ENCODE measurements at regions not wholly inside any gene's neighbourhood (a gene's known extent, or its start where the extent isn't known, plus 50 kb on each side); places are given as distances from the start of the nearest gene placed in this dataset.
"Not testable (repeated sequence)": the region's sequence is repeated elsewhere in the genome, so short reads cannot be mapped to it uniquely, and the experiment has no call there.

DNA sequence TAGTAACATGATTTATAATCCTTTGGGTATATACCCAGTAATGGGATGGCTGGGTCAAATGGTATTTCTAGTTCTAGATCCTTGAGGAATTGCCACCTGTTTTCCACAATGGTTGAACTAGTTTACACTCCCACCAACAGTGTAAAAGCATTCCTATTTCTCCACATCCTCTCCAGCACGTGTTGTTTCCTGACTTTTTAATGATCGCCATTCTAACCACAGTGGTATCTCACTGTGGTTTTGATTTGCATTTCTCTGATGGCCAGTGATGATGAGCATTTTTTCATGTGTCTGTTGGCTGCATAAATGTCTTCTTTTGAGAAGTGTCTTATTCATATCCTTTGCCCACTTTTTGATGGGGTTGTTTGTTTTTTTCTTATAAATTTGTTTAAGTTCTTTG lies 152.6 kb upstream of the PFN2 start:
- not testable (repeated sequence) for DNase-seq (ENCODE audit: extremely low read depth in 1 of 11, low read depth in 9 of 11, low spot score in 4 of 11)

DNA sequence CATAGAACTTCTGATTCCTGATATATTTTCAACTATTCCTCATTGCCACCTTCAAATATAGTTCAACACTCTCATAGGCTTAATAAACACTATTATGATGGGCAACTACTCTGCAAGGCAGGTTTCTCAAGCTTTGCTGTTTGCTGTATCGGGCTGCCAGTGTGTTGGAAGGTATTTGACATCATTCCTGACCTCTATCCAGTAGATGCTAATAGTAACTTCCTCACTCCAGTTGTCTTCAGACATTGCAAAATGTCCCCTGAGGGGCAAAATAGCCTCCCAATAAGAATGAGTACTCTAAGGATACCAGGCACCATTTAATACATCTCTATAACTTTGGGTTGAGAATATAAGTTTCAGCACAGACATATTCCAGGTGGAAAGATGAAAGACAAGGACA lies 147.5 kb upstream of the PFN2 start:
- DNase-seq (ENCODE audit: extremely low read depth in 1 of 11, low read depth in 9 of 11, low spot score in 4 of 11), result no peak

DNA sequence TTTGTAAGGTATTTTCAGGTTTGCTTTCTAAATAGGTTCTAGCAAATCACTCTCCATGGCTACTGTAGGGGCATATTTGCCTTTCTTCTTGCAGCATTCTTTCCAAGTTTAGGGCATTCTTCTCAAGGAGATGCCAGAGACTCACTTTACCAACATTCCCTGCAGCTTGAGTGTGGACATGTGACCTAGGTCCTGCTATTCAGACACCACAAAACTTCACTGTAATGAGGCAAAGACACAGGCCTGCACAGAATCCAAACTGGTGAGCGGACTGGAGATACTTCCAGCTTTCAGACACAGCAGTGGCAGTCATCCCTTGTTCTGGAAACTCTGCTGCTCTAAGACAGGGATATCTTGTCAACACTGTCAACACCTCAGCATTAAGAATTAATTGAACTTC lies 146.4 kb upstream of the PFN2 start:
- DNase-seq (ENCODE audit: extremely low read depth in 1 of 11, low read depth in 9 of 11, low spot score in 4 of 11), result no peak

DNA sequence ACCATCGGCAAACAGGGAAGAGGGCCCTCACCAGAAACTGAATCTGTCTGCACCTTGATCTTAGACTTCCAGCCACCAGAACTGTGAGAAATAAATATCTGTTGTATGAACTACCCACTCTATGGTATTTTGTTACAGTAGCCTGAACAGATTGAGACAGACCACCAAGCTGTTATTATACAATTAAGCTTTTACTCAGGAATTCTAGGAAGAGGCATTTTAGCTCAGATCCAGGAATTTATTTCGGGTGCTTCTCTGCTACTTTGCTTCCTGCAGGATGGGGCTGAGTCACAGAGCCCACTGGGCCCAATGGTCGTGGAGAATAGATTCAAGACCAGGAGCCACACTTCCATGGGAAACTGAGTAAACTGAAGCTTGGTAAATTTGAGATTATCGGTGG lies 145.5 kb upstream of the PFN2 start:
- no peak for DNase-seq (ENCODE audit: extremely low read depth in 1 of 11, low read depth in 9 of 11, low spot score in 4 of 11)

DNA sequence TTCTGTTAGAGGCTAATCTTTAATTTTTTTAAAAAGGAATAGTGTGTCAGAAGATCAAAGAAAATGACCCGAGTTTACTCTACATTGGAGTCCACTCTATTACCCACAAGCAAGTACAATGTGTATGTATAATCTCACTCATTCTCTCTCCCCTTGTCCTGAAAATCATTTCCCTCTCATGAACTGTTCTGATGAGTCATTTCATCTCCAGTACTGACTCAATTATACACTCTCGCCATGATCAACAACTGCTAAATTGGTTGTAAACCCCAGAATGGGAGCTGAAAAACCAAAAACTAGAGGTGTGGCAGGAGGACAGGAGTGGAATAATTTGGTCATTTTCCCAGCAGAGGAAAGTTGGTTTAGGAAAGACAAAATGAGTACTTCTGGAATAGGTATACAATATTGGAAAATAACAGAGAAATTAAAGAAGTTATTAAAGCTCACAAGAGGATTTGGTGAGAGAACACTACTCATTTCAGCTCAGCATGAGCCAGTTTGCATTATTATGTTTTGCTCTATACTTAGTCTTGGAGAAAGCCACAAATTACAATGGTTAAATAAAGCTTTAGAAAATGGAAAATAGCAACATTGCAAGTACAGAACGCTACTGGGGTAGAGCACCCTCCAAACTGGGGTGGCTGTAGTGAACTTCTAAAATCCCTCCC lies 144.3 kb upstream of the PFN2 start:
- no peak for DNase-seq (ENCODE audit: extremely low read depth in 1 of 11, low read depth in 9 of 11, low spot score in 4 of 11)

DNA sequence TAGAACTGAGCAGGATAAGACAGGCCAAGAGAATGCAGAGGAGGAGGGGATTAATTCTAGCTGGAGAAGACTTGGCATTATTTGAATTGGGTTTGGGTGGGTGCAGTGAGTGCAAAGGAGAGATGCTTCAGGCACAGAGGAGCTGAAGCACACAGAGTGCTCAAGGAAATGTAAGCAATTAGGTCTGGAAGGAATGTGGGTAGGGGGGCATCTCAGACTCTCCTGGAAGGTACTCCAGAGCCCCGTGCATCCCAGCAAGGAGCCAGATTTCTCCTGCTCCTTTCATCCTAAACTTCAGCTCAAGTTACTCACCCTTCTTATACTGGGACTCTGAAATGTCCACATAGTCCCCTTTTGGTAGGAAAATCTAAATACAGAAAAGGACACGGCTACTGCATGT lies 143.6 kb upstream of the PFN2 start:
- no peak for DNase-seq (ENCODE audit: extremely low read depth in 1 of 11, low read depth in 9 of 11, low spot score in 4 of 11)

DNA sequence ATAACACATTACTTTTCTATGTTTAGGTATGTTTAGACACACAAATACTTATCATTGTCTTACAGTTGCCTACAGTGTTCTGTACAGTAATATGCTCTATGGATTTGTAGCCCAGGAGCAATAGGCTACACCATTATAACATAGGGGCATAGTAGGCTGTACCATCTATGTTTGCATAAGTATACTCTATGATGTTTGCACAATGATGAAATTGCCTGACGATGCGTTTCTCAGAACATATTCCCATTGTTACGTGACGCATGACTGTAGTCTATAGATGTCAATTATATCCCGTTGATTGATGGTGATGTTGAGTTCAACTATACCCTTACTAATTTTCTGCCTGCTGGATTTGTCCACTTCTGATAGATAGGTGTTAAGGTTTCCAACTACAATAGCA lies 139.4 kb upstream of the PFN2 start:
- DNase-seq (ENCODE audit: extremely low read depth in 1 of 11, low read depth in 9 of 11, low spot score in 4 of 11), result no peak

DNA sequence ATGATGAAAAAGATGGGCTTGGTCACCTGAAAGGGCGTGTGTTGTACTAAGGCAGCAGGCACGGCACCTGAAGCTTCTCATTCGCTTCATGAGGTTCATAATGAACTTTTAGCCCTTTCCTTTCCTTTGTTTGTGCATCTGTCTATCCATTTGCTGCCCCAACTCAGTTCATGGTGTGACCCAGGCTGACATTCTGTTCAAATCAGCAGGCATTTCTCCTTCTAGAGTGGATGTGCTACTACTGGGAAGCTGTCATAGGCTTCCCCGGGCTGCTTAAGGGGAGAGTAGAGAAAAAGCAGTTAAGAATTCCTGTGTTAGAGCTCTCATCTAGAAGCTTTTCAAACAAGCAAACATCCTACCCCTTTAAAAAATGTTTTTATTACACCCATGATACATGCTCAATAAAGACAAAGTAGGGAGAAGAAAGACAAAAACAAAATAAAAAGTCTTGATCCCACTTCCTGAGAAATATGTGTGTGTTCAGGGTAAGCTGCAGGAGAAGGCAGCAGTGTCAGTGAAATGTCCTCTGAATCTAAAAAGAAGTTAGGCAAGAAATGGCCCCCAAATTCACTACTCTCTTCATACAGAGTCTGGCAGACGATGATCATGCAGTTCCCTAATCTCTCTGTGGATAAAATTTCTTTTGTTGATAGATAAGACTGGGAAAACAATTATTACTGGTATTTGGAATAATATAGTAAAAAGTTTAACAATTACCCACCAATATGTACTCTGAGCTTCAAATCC lies 136.9 kb upstream of the PFN2 start:
- no peak for DNase-seq (ENCODE audit: extremely low read depth in 1 of 11, low read depth in 9 of 11, low spot score in 4 of 11)

DNA sequence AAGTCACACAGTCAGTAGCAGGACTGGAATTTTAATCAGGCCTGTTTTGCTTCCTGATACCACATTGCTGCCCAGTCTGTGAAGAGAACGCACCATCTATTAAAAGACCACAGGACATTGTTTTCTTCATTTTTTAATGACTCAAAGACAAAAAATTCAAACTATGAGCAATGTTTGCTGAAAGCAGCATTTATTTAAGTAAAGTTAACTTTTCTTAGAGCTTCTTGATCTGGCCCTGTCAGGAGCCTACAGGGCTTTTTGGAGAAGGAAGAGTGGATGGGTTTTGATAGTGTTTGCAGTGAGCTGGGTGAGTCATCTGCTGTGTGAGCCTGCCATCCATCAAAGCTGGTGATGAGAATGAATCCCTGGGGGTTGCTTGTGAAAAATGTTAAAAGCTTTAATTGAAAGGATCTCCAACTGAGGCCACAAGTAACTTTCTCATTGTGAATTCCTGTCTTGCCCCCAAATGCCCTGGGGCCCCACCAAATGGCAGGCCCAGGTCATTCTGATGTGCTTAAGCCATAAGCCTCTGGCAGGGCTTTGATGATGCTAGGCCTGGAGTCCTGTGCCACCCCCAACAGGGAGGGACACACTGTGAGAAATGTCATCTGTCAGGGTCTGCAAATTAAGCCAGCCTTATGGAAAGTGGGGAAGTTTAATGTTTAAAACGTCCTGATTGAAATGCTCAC lies 136.2 kb upstream of the PFN2 start:
- no peak for DNase-seq (ENCODE audit: extremely low read depth in 1 of 11, low read depth in 9 of 11, low spot score in 4 of 11)

DNA sequence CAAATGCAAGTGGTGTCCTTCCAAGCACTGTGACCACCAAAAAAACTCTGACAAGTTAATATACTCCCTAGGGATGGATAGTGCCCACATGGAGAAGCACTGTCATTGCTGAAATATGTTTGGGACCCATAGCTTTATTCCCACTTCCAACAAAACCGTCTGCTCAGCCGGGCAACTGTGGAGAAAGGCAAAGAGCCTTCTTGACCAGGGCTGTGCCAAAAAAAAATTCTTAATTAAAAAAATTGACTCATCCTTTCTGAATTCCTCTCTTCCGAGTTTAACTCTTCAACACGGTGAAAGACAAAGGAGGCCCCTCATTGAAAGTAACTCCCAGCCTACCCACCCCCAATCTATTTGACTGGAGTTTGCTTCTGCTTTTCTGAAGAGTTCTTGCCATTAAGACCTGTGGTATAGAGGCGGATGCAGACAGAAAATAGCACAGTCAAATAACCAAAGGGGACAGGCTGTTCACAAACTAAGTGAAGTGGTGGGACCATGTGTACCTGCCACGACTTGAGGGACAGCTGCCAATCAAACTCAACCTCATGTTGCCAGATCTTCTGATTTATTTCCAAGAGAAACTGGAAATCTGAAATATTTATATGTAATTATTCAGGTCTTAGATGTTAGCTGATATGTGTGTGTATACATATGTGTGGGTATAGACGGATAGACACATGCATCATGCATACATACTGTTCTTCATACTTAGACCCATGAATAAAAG lies 135.4 kb upstream of the PFN2 start:
- DNase-seq (ENCODE audit: extremely low read depth in 1 of 11, low read depth in 9 of 11, low spot score in 4 of 11), result no peak

DNA sequence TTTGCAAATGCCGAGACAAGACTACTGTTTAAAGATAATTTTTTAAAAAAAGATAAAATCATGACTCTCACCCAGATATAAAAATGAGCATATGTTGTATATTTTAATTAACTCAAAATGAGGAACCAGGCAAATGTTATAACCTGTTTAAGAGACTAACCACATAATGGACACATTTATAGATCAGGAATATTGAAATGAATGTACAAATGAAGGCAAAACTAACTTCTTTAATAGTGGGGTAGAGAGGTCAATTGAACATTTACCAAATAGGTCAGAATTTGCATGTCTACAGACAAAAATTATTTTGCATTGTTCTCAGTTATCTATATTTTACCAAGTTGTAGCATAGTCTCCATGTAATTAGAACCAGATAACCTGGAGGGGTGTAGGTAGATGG lies 134.3 kb upstream of the PFN2 start:
- DNase-seq (ENCODE audit: extremely low read depth in 1 of 11, low read depth in 9 of 11, low spot score in 4 of 11), result no peak

DNA sequence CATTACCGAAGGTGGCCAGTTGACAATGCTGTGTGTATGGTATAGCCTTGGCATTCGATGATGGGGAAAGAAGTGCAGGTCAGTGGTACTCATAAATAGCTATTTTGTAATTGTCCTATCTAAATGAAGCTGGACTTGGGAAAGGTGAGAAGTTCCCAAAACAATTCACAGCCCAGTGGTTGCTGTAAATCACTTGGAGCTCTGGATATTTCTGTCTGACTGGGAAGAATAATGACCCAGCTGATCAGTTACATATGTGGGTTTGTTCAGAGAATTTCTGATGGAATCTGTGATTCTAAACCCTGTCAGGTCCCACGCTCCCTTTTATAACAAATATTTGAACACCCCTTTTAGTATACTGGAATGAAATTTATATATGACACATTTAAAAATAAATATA lies 133.9 kb upstream of the PFN2 start:
- peak in 1 of 11 donors; percentile 22 for DNase-seq (ENCODE audit: extremely low read depth in 1 of 11, low read depth in 9 of 11, low spot score in 4 of 11)

DNA sequence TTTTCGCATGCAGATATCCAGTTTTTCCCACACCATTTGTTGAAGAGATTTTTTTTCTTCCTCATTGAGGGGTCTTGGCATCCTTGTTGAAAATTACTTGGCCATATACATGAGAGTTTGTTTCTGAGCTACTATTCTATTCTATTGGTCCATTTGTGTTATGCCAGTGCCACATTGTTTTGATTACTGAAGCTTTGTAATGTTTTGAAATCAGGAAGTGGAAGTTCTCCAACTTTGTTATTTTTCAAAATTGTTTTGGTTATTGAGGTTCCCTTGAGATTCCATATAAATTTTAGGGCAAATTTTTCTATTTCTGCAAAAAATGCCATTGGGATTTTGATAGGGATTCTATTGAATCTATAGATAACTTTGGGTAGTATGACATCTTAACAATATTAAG lies 130.3 kb upstream of the PFN2 start:
- no peak for DNase-seq (ENCODE audit: extremely low read depth in 1 of 11, low read depth in 9 of 11, low spot score in 4 of 11)

DNA sequence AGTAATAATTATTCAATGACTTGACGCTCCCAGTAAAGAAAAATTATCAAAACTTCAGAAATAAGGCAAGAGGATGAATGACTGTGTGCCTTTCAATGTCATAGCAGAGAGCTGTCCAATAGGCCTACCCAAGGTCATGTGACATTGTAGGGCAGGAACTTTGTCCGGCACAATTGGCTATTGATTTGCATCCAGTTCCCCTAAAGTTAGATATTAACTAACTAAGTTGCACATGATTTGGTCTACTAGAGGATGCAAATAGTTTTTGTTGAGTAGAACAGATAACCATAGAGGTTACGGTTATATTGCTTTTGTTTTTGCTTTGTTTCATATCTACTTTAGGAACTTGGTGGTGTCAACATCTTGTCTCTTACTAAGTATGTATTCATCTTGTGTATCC lies 127.9 kb upstream of the PFN2 start:
- DNase-seq (ENCODE audit: extremely low read depth in 1 of 11, low read depth in 9 of 11, low spot score in 4 of 11), result no peak

DNA sequence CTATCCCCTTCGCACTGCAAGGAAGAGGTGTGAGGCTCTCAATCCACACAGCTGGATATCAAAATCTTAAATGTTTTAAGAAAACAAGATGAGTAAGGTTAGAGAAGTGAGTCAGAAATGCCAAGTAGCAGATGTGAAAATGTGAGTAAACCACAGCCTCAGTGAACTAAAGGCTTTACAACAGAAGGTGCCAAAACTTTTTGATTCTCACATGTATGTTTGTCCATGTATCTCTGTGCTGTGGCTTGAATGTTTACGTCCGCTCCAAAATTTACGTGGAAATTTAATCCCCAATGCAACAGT lies 126.8 kb upstream of the PFN2 start:
- DNase-seq (ENCODE audit: extremely low read depth in 1 of 11, low read depth in 9 of 11, low spot score in 4 of 11), result no peak

DNA sequence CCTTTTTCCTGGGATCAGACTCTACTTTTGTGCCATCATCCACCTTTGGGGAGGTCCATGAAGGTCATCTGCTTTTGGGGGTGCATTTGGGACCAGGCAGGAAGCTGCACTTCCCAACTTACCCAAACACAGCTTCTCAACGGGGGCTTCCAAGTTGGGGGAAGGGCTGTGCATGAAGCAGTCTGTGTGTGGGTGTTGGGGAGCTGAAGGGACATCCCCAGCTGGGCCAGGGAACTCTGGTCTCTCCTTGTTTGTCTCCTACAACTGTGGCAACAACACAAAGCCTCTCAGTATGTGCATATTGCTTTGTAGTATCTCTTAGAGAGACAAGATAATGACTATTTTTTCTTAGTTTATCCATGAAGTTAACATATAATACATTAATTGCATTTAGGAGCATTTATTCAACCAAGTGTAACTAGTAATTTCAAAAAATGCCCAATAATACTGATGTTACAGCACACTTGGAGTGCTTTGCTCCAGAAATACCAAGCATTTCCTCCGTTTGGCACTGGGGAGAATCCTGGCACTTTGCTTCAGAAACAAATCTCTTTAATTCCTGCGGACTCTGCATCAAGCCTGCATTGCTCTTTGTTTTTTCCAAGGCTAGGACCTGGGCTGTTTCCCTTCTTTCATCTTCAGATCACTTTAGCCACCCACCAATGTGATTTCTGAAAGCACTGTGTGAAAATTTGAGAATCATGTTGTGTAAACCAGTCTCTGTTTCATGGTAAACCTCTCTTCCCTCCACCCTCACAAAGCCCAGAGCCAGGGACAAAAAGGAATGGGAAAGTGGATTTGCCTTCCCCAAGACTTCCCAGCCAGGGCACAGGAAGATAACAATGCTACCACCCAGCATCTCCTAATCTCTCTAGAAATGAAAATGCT lies 126.2 kb upstream of the PFN2 start:
- DNase-seq (ENCODE audit: extremely low read depth in 1 of 11, low read depth in 9 of 11, low spot score in 4 of 11), result no peak

DNA sequence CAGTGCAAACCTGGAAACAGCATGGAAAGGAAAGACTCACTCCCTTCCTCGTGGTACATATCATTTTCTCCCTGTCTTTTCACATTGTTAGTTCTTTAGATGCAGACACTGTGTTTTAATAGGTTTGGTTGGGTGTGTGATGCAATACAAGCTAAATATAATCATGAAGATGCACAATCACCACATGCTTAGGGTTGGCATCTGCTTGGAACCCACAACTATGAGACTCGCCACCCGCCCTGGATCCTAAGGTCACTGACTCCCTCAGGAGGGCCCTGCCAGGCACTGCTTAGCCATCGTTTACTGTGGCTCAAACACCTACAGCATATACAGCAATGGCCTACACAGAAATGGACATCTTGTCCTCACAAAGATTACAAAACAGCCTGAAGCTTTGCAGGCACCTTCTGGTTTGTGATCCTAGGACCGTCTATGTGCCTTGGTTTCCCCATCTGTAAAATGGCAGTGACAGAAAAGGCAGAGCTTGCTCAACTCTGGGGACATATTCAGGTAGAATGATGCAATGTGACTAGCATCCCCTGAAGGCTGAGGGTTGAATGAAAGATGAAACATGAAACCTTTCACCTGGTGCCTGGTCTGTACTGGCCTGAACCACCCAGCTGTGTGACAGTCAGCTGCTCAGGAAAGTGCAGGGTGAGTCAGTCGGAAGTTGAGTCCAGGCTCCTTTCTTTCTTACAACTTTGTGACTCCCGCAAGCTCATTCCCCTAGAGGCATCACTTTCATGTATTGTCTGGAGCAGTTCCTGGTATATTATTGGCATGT lies 123.6 kb upstream of the PFN2 start:
- no peak for DNase-seq (ENCODE audit: extremely low read depth in 1 of 11, low read depth in 9 of 11, low spot score in 4 of 11)

DNA sequence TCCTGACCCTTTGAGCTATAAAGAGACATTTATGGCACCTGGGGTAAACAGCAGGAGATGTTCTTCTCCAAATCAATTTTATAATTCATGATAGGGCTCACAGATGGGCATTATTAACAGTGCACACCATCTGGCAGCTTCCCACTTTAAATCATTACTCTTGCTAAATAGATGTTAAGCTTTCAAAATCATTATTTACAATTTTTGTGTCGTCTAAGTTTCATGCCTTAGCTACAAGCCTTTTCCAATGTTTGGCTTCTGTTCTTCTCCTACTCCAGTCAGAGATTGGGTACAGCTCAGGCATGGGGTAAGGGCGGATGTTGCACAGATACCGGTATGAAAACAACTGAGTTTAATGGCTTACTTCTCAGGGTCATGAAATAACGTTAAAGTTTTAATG lies 120.9 kb upstream of the PFN2 start:
- DNase-seq (ENCODE audit: extremely low read depth in 1 of 11, low read depth in 9 of 11, low spot score in 4 of 11), result no peak

Measured in renal cortex interstitium (tissue), 11 donors.